GM12891 (cell line): ENCODE measurements at regions not wholly inside any gene's neighbourhood (a gene's known extent, or its start where the extent isn't known, plus 50 kb on each side); places are given as distances from the start of the nearest gene placed in this dataset.

Source experiments
- PAX5 ChIP-seq: IDR thresholded peaks from 2 replicates; pipeline ENCODE4 v1.6.1; 2011; ENCODE audit warnings: low read length, moderate library complexity, mild to moderate bottlenecking; ENCODE audit not compliant: insufficient read depth, severe bottlenecking
- POLR2A ChIP-seq: IDR thresholded peaks from 2 replicates; pipeline ENCODE4 v1.6.1; 2011; ENCODE audit warnings: low read depth, low read length, control low read depth
- POLR2AphosphoS5 ChIP-seq: IDR thresholded peaks from 2 replicates; pipeline ENCODE4 v1.6.1; 2011; ENCODE audit warnings: low read depth, low read length, control low read depth
- SPI1 ChIP-seq: IDR thresholded peaks from 2 replicates; pipeline ENCODE4 v1.6.1; 2011; ENCODE audit warnings: low read depth, low read length, control low read depth
- TAF1 ChIP-seq: IDR thresholded peaks from 2 replicates; pipeline ENCODE4 v1.6.1; 2011; ENCODE audit warnings: low read depth, low read length, control low read depth

DNA sequence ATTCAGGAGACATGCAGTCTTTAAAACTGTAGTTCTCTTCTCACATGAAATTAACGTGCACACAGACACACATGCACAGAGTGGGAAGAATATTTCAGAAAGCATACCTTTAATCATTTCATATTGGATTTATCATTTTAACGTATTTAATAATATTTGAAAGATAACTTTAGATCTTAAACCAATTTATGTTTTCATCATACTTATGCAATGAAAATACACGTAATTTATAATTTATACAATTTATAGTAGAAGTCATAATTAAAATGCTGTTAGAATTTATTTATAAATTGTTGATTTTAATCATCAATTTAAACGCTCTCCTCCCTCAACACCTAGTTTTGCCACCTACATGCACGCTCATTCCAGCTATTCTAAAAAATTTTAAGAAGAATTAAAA, 894.9 kb upstream of the CTNND2 start:
- TF ChIP-seq TAF1 (no peak), POLR2A (no peak), POLR2AphosphoS5 (no peak), PAX5 (no peak), SPI1 (no peak)
